ENCODE measurements at regions not wholly inside any gene's neighbourhood (a gene's known extent, or its start where the extent isn't known, plus 50 kb on each side); places are given as distances from the start of the nearest gene placed in this dataset.

GRCh38 chr1:81703756-81704463 is 96.8 kb upstream of the ADGRL2 start:
- H3K4me3 ChIP-seq (ENCODE audit: low read depth, low read length), result no peak overlapping the region
- TF ChIP-seq CTCF (IDR thresholded peaks at IDR 0.05; ENCODE audit: borderline replicate concordance, insufficient read depth, low read depth, low read length), result no peak

- H3K4me3 ChIP-seq (ENCODE audit: low read depth, low read length), result no peak overlapping the region
- no peak for TF ChIP-seq CTCF (IDR thresholded peaks at IDR 0.05; ENCODE audit: borderline replicate concordance, insufficient read depth, low read depth, low read length)
These were observed 97.4 kb upstream of the ADGRL2 start for GRCh38 chr1:81703391-81703755.

- no peak for TF ChIP-seq CTCF (IDR thresholded peaks at IDR 0.05; ENCODE audit: borderline replicate concordance, insufficient read depth, low read depth, low read length)
- H3K4me3 ChIP-seq (ENCODE audit: low read depth, low read length), result no peak overlapping the region
These were observed 97.8 kb upstream of the ADGRL2 start for GRCh38 chr1:81702903-81703302.

GRCh38 chr1:81702079-81702715 is 98.5 kb upstream of the ADGRL2 start:
- TF ChIP-seq CTCF (IDR thresholded peaks at IDR 0.05; ENCODE audit: borderline replicate concordance, insufficient read depth, low read depth, low read length), result no peak
- H3K4me3 ChIP-seq (ENCODE audit: low read depth, low read length), result no peak overlapping the region

GRCh38 chr1:81700728-81701470 is 99.8 kb upstream of the ADGRL2 start:
- no peak overlapping the region for H3K4me3 ChIP-seq (ENCODE audit: low read depth, low read length)
- TF ChIP-seq CTCF (IDR thresholded peaks at IDR 0.05; ENCODE audit: borderline replicate concordance, insufficient read depth, low read depth, low read length), result no peak

GRCh38 chr1:81699234-81699633 is 101.5 kb upstream of the ADGRL2 start:
- no peak for TF ChIP-seq CTCF (IDR thresholded peaks at IDR 0.05; ENCODE audit: borderline replicate concordance, insufficient read depth, low read depth, low read length)
- H3K4me3 ChIP-seq (ENCODE audit: low read depth, low read length), result no peak overlapping the region

Data from GM12875 (cell line).